Heart left ventricle (tissue), 13 donors: ENCODE measurements at regions not wholly inside any gene's neighbourhood (a gene's known extent, or its start where the extent isn't known, plus 50 kb on each side); places are given as distances from the start of the nearest gene placed in this dataset.

ENCODE experiments used
- CTCF ChIP-seq, 12 donors: fragments of 200-600 bp; sonication (generic) in 4 of 12; IDR thresholded peaks; one replicate each; pipeline versions ENCODE4 v1.5.0 to v1.8.0; 2018 to 2022; ENCODE audit warnings: antibody characterized with exemption in 12 of 12, mild to moderate bottlenecking in 5 of 12
- POLR2A ChIP-seq, 2 donors: fragments of 450-650 bp; IDR thresholded peaks; one replicate each; pipeline ENCODE4 v1.6.1; 2017; ENCODE audit warnings: antibody characterized with exemption in 2 of 2, mild to moderate bottlenecking in 2 of 2, moderate library complexity in 2 of 2
- donor health status: ischemic (EF 13 %, LVEDD 7.1; RV severe dilation, severe dysfunction).
- donor health status: DM: no; HTN: yes; CAD: no.
- donor health status: DM: no; HTN: no; CAD: no.
- donor health status: ischemic (EF 25% LVEDD 6.9; RV normal size, moderate dysfunction).
- donor health status: ischemic (EF 25% LVEDD 5.7; RV mildly dilated, moderate dysfunction).
- donor health status: ischemic (EF 35%, LVEDD 5.7; RV mildly dilated, moderate dysfunction).
- donor health status: nonischemic (EF 11% LVEDD 7.7; RV severe dilation, severe dysfunction).
- donor health status: DM: yes; HTN: yes; CAD: no.
- donor health status: PGD.
- donor health status: ischemic (EF 29% LVEDD 5.4; RV normal size, mild dysfunction).
- donor health status: nonischemic (EF 23%, LVEDD 6.1; RV moderate dilation, normal function).

- no peak for TF ChIP-seq CTCF (IDR thresholded peaks at IDR 0.05)
- TF ChIP-seq POLR2A (IDR thresholded peaks at IDR 0.05), result no peak
These were observed 51.0 kb upstream of the MARCHF10 start for GRCh38 chr17:62859146-62859545.
